Lower lobe of right lung (tissue), 2 donors: ENCODE measurements at regions not wholly inside any gene's neighbourhood (a gene's known extent, or its start where the extent isn't known, plus 50 kb on each side); places are given as distances from the start of the nearest gene placed in this dataset.

Experiments used
- ATAC-seq, 2 donors: fragments of 200-7000 bp; cut with Tn5 transposase; one replicate each; pipeline ENCODE4 v1.9.1; 2020 to 2022; ENCODE audit warnings: mild to moderate bottlenecking in 2 of 2, moderate library complexity in 2 of 2
- DNase-seq: peaks from one replicate; pipeline ENCODE4 v3.0.0-alpha.2; 2020
- H3K27ac ChIP-seq: fragments of 200-600 bp; one replicate; pipeline ENCODE4 v1.8.0; 2022
- H3K27me3 ChIP-seq: fragments of 200-600 bp; one replicate; pipeline ENCODE4 v1.8.0; 2022; ENCODE audit warnings: low read depth
- H3K36me3 ChIP-seq: fragments of 200-600 bp; one replicate; pipeline ENCODE4 v1.8.0; 2022; ENCODE audit warnings: mild to moderate bottlenecking
- H3K4me1 ChIP-seq: fragments of 200-600 bp; one replicate; pipeline ENCODE4 v1.8.0; 2022
- H3K4me3 ChIP-seq: fragments of 200-600 bp; one replicate; pipeline ENCODE4 v1.8.0; 2022; ENCODE audit warnings: mild to moderate bottlenecking
- H3K9me3 ChIP-seq: fragments of 200-600 bp; one replicate; pipeline ENCODE4 v1.8.0; 2022
- intact Hi-C: fragments of 100-400 bp; cut with DNase I; formaldehyde crosslinking; loops from one replicate; pipeline ENCODE4 v1.11.0; 2022
- TF ChIP-seq, protein P1 (sequence below): fragments of 200-600 bp; IDR thresholded peaks from one replicate; pipeline ENCODE4 v1.8.0; 2022; ENCODE audit warnings: antibody characterized with exemption, mild to moderate bottlenecking
- donor health status: DM: no; HTN: yes; CAD: no; lungs with severe emphysema.

DNA sequence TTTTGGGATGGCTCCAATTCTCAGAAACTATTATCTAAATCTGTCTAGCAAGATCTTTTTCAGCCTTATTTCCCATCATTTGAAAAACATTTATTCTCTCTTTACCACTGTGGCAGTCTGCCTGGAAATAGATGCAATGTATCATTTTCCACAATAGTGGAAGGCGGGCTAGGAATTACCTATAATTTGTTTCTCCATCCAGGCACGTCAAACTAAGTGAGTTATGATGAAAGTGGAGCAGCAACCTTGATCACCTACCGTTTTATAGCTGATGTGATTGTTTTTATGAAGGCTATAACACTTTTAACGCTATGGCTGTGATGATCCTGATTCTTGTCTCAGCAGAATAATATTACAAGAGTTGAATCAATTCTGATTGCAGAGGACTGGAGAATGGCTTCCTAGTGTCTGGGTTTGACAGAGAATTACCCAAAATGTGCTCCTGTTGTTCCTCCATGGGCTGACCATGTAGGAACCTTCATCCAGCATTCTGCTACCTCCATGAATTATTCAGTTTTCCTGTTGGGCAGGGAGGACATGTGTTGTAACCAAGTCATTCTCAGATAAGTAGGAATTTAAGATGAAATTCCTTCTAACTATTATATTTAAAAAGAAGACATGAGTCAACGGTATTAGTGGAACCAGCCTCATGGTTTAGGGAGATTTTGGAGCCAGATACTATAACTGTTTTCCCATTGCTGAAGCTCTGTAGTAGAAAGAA, 231.5 kb upstream of the SGO1 start:
- Histone ChIP-seq H3K27me3 (no peaks in the 10 kb centered on the region), H3K36me3 (no peaks in the 10 kb centered on the region), H3K4me1 (no peaks in the 10 kb centered on the region), H3K27ac (no peak overlapping the region), H3K4me3 (no peak overlapping the region), H3K9me3 (no peaks in the 10 kb centered on the region)
- ATAC-seq (no peak), DNase-seq (no peak)
- intact Hi-C loops: no loop called here
- TF ChIP-seq, protein P1, sequence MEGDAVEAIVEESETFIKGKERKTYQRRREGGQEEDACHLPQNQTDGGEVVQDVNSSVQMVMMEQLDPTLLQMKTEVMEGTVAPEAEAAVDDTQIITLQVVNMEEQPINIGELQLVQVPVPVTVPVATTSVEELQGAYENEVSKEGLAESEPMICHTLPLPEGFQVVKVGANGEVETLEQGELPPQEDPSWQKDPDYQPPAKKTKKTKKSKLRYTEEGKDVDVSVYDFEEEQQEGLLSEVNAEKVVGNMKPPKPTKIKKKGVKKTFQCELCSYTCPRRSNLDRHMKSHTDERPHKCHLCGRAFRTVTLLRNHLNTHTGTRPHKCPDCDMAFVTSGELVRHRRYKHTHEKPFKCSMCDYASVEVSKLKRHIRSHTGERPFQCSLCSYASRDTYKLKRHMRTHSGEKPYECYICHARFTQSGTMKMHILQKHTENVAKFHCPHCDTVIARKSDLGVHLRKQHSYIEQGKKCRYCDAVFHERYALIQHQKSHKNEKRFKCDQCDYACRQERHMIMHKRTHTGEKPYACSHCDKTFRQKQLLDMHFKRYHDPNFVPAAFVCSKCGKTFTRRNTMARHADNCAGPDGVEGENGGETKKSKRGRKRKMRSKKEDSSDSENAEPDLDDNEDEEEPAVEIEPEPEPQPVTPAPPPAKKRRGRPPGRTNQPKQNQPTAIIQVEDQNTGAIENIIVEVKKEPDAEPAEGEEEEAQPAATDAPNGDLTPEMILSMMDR: no peak

DNA sequence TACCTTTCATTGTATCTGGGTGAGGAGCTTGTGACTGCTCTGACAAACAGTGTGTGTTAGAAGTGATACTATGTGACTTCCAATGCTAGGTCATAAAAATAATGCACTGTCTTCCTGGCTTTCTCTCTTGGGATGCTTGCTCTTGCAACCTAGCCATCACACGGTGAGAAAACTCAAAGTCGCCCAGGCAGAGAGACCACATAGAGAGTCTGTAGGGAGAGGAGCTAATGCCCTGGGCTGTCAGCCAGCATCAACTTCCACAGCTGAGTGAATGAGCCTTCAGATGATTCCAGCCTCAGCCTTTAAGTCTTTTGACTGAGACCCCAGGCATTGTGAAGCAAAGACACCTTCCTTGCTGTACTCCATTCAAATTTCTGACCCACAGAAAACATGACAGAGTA, 220.6 kb upstream of the SGO1 start:
- DNase-seq (no peak), ATAC-seq (no peak)
- Histone ChIP-seq H3K27me3 (no peaks in the 10 kb centered on the region), H3K4me1 (no peaks in the 10 kb centered on the region), H3K27ac (no peak overlapping the region), H3K4me3 (no peak overlapping the region), H3K36me3 (no peaks in the 10 kb centered on the region), H3K9me3 (no peaks in the 10 kb centered on the region)
- TF ChIP-seq, protein P1: no peak
- intact Hi-C loops: no loop called here

DNA sequence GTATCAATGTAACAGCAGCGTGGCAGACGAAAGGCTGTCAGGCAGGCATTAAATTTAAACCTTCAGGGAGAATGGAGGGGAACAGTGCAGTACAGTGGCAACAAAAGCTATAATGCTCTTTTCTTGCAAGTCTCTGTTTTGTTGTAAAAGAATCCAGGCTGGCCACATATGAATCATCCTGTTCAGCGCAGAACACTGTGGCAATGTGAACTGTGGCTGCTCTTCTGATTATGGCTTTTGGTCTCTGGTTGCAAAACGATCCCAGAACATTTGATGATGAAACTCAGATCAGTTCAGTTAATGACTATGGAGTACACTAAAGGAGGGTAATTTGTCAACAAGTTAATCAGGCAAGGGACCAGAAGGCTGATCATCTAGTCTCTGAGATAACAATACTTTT, 219.7 kb upstream of the SGO1 start:
- TF ChIP-seq, protein P1: no peak
- no peaks in the 10 kb centered on the region for H3K9me3 ChIP-seq
- H3K36me3 ChIP-seq: no peaks in the 10 kb centered on the region
- ATAC-seq: peak in 1 of 2 donors; percentile 13
- DNase-seq: no peak
- no peak overlapping the region for H3K27ac ChIP-seq
- intact Hi-C loops: no loop called here
- H3K27me3 ChIP-seq: no peaks in the 10 kb centered on the region
- H3K4me3 ChIP-seq: no peak overlapping the region
- H3K4me1 ChIP-seq: no peaks in the 10 kb centered on the region

DNA sequence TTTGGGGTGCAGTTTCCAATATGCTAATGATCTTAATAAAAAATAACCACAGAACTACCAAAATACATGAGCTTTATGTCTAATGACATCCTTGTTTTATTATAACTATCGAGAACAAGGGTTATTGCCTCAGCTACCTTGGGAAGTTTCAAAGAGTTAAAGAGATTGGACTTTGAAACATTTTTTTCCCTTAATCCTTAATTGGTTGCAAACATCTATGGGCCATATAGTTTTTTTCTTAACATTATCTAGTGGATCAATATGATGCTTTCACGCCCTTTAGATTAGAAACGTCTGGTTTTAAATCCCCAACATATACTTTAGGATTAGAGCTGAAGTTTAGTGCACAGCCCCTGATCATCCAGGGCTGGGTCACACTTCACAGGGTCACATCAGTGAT, 219.2 kb upstream of the SGO1 start:
- intact Hi-C loops: no loop called here
- Histone ChIP-seq H3K27ac (no peak overlapping the region), H3K9me3 (no peaks in the 10 kb centered on the region), H3K27me3 (no peaks in the 10 kb centered on the region), H3K36me3 (no peaks in the 10 kb centered on the region), H3K4me3 (no peak overlapping the region), H3K4me1 (no peaks in the 10 kb centered on the region)
- ATAC-seq (no peak), DNase-seq (no peak)
- TF ChIP-seq, protein P1: no peak

DNA sequence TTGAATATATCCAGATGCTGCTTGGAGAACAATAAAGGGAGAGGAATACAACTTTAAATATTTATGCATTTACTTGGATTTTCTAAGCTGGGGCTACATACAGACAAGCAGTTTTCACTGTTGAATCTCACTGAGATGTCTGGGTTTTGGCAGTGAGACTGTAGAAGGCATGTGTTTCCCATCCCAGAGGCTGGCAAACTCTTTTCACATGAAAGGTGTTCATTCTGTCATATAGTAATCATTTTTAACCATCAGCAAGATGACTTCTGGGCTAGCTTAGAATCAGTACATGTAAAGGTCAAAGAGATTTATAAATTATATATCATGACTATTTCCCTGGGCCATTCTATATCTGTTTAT, 218.7 kb upstream of the SGO1 start:
- Histone ChIP-seq H3K27me3 (no peaks in the 10 kb centered on the region), H3K4me1 (no peaks in the 10 kb centered on the region), H3K27ac (no peak overlapping the region), H3K36me3 (no peaks in the 10 kb centered on the region), H3K4me3 (no peak overlapping the region), H3K9me3 (no peaks in the 10 kb centered on the region)
- intact Hi-C loops: no loop called here
- DNase-seq (no peak), ATAC-seq (no peak)
- TF ChIP-seq, protein P1: no peak
